ENCODE measurements at regions not wholly inside any gene's neighbourhood (a gene's known extent, or its start where the extent isn't known, plus 50 kb on each side); places are given as distances from the start of the nearest gene placed in this dataset.

DNA sequence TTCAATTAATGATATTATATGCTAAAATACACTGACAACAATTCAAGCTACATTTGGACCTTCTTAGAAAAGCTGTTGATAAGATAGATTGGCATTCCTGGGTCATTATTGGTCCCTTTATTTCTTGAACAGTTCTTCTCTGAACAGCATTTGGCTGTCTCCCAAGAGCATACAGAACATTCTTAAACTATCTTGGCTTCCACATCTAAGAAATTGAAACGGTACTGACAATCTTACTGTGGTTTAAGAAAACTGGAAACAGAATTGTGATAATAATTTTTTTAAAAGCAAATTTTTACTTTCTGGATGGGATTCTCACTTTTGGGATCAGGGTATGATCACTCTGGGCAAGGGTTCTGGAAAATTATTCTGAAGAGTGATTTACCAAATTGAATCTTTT, 161.7 kb upstream of the ZNF385D start:
- Histone ChIP-seq H3K9me3 (ENCODE audit: control insufficient read depth, insufficient read depth, low read depth, low read length) (no peaks in the 10 kb centered on the region), H3K36me3 (ENCODE audit: control insufficient read depth in 2 of 2, insufficient read depth in 1 of 2, low read length in 2 of 2) (no peaks in the 10 kb centered on the region), H3K4me1 (ENCODE audit: control insufficient read depth, insufficient read depth, low read length) (no peaks in the 10 kb centered on the region), H3K4me3 (ENCODE audit: low read depth, low read length) (no peak overlapping the region), H3K27ac (ENCODE audit: extremely low read depth, low read depth, low read length) (no peak overlapping the region)
- ChIA-PET CTCF (no interaction called here), POLR2A (no interaction called here)
- no peak for TF ChIP-seq SP2 (tag by site-specific recombination; IDR thresholded peaks at IDR 0.05)
- no peak for TF ChIP-seq ZNF426 (tag by site-specific recombination; IDR thresholded peaks at IDR 0.05)
- no peak for TF ChIP-seq ZNF76 (tag by site-specific recombination; IDR thresholded peaks at IDR 0.05; ENCODE audit: borderline replicate concordance, low read depth)
- no peak for TF ChIP-seq ZNF571 (tag by site-specific recombination; IDR thresholded peaks at IDR 0.05)
- no peak for TF ChIP-seq ZBTB8A (tag by site-specific recombination; IDR thresholded peaks at IDR 0.05)
- TF ChIP-seq, protein P1, sequence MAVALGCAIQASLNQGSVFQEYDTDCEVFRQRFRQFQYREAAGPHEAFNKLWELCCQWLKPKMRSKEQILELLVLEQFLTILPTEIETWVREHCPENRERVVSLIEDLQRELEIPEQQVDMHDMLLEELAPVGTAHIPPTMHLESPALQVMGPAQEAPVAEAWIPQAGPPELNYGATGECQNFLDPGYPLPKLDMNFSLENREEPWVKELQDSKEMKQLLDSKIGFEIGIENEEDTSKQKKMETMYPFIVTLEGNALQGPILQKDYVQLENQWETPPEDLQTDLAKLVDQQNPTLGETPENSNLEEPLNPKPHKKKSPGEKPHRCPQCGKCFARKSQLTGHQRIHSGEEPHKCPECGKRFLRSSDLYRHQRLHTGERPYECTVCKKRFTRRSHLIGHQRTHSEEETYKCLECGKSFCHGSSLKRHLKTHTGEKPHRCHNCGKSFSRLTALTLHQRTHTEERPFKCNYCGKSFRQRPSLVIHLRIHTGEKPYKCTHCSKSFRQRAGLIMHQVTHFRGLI (tag by site-specific recombination; IDR thresholded peaks at IDR 0.05): no peak
- TF ChIP-seq KLF16 (tag by site-specific recombination; IDR thresholded peaks at IDR 0.05): no peak
- TF ChIP-seq ZBTB26 (tag by site-specific recombination; optimal IDR thresholded peaks at IDR 0.05): no peak
- TF ChIP-seq MEIS1 (CRISPR knock-in tag; IDR thresholded peaks at IDR 0.05; ENCODE audit: borderline replicate concordance): no peak
- TF ChIP-seq, protein P2, sequence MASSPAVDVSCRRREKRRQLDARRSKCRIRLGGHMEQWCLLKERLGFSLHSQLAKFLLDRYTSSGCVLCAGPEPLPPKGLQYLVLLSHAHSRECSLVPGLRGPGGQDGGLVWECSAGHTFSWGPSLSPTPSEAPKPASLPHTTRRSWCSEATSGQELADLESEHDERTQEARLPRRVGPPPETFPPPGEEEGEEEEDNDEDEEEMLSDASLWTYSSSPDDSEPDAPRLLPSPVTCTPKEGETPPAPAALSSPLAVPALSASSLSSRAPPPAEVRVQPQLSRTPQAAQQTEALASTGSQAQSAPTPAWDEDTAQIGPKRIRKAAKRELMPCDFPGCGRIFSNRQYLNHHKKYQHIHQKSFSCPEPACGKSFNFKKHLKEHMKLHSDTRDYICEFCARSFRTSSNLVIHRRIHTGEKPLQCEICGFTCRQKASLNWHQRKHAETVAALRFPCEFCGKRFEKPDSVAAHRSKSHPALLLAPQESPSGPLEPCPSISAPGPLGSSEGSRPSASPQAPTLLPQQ (tag by site-specific recombination; IDR thresholded peaks at IDR 0.05): no peak
- TF ChIP-seq ZNF510 (tag by site-specific recombination; IDR thresholded peaks at IDR 0.05; ENCODE audit: insufficient replicate concordance): no peak
- no peak for TF ChIP-seq SETDB1 (IDR thresholded peaks at IDR 0.05; ENCODE audit: insufficient read length, low read length)
- no peak for TF ChIP-seq ZXDB (tag by site-specific recombination; IDR thresholded peaks at IDR 0.05)
- TF ChIP-seq, protein P3, sequence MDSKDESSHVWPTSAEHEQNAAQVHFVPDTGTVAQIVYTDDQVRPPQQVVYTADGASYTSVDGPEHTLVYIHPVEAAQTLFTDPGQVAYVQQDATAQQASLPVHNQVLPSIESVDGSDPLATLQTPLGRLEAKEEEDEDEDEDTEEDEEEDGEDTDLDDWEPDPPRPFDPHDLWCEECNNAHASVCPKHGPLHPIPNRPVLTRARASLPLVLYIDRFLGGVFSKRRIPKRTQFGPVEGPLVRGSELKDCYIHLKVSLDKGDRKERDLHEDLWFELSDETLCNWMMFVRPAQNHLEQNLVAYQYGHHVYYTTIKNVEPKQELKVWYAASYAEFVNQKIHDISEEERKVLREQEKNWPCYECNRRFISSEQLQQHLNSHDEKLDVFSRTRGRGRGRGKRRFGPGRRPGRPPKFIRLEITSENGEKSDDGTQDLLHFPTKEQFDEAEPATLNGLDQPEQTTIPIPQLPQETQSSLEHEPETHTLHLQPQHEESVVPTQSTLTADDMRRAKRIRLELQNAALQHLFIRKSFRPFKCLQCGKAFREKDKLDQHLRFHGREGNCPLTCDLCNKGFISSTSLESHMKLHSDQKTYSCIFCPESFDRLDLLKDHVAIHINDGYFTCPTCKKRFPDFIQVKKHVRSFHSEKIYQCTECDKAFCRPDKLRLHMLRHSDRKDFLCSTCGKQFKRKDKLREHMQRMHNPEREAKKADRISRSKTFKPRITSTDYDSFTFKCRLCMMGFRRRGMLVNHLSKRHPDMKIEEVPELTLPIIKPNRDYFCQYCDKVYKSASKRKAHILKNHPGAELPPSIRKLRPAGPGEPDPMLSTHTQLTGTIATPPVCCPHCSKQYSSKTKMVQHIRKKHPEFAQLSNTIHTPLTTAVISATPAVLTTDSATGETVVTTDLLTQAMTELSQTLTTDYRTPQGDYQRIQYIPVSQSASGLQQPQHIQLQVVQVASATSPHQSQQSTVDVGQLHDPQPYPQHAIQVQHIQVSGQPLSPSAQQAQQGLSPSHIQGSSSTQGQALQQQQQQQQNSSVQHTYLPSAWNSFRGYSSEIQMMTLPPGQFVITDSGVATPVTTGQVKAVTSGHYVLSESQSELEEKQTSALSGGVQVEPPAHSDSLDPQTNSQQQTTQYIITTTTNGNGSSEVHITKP (tag by site-specific recombination; IDR thresholded peaks at IDR 0.05): no peak
- TF ChIP-seq, protein P4, sequence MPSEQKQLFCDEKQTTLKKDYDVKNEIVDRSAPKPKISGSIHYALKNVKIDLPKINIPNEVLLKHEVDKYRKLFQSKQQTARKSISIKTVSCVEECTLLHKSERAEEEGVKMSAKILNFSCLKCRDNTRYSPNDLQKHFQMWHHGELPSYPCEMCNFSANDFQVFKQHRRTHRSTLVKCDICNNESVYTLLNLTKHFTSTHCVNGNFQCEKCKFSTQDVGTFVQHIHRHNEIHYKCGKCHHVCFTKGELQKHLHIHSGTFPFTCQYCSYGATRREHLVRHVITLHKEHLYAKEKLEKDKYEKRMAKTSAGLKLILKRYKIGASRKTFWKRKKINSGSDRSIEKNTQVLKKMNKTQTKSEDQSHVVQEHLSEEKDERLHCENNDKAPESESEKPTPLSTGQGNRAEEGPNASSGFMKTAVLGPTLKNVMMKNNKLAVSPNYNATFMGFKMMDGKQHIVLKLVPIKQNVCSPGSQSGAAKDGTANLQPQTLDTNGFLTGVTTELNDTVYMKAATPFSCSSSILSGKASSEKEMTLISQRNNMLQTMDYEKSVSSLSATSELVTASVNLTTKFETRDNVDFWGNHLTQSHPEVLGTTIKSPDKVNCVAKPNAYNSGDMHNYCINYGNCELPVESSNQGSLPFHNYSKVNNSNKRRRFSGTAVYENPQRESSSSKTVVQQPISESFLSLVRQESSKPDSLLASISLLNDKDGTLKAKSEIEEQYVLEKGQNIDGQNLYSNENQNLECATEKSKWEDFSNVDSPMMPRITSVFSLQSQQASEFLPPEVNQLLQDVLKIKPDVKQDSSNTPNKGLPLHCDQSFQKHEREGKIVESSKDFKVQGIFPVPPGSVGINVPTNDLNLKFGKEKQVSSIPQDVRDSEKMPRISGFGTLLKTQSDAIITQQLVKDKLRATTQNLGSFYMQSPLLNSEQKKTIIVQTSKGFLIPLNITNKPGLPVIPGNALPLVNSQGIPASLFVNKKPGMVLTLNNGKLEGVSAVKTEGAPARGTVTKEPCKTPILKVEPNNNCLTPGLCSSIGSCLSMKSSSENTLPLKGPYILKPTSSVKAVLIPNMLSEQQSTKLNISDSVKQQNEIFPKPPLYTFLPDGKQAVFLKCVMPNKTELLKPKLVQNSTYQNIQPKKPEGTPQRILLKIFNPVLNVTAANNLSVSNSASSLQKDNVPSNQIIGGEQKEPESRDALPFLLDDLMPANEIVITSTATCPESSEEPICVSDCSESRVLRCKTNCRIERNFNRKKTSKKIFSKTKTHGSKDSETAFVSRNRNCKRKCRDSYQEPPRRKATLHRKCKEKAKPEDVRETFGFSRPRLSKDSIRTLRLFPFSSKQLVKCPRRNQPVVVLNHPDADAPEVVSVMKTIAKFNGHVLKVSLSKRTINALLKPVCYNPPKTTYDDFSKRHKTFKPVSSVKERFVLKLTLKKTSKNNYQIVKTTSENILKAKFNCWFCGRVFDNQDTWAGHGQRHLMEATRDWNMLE (tag by site-specific recombination; conservative IDR thresholded peaks at IDR 0.05; ENCODE audit: low read depth): no peak

Data from HEK293 (cell line).